Muscle of arm (tissue), 1 donor: ENCODE measurements at regions not wholly inside any gene's neighbourhood (a gene's known extent, or its start where the extent isn't known, plus 50 kb on each side); places are given as distances from the start of the nearest gene placed in this dataset.
"Not testable (repeated sequence)": the region's sequence is repeated elsewhere in the genome, so short reads cannot be mapped to it uniquely, and the experiment has no call there.

Experiments used
- DNase-seq: peaks from one replicate; pipeline ENCODE4 v3.0.0-alpha.2; 2013

GRCh38 chr13:38283346-38283745 is 66.3 kb upstream of the UFM1 start:
- no peak for DNase-seq

GRCh38 chr13:38265132-38265497 is 84.5 kb upstream of the UFM1 start:
- DNase-seq = no peak

- no peak for DNase-seq
Observed at GRCh38 chr13:38264363-38265131, 85.1 kb upstream of the UFM1 start.

GRCh38 chr13:38262211-38262610 is 87.4 kb upstream of the UFM1 start:
- no peak for DNase-seq

- DNase-seq = no peak
Observed at GRCh38 chr13:38255600-38255999, 94.1 kb upstream of the UFM1 start.

GRCh38 chr13:38239874-38240273 is 109.8 kb upstream of the UFM1 start:
- DNase-seq = no peak

- no peak for DNase-seq
Observed at GRCh38 chr13:38228322-38228721, 121.3 kb upstream of the UFM1 start.

- DNase-seq = no peak
Observed at GRCh38 chr13:38226496-38226895, 123.2 kb upstream of the UFM1 start.

- DNase-seq = peak; percentile 23
Observed at GRCh38 chr13:38223089-38223488, 126.6 kb upstream of the UFM1 start.

GRCh38 chr13:38221120-38221519 is 128.5 kb upstream of the UFM1 start:
- not testable (repeated sequence) for DNase-seq

GRCh38 chr13:38216181-38216580 is 133.5 kb upstream of the UFM1 start:
- no peak for DNase-seq

GRCh38 chr13:38213314-38213713 is 136.3 kb upstream of the UFM1 start:
- no peak for DNase-seq

- DNase-seq = no peak
Observed at GRCh38 chr13:38210928-38211596, 138.6 kb upstream of the UFM1 start.

- peak; percentile 31 for DNase-seq
Observed at GRCh38 chr13:38204556-38204955, 145.1 kb upstream of the UFM1 start.

GRCh38 chr13:38202740-38203139 is 146.9 kb upstream of the UFM1 start:
- DNase-seq = no peak

- DNase-seq = no peak
Observed at GRCh38 chr13:38191016-38191415, 158.6 kb upstream of the UFM1 start.

GRCh38 chr13:38180670-38181069 is 169.0 kb upstream of the UFM1 start:
- DNase-seq = no peak

- DNase-seq = no peak
Observed at GRCh38 chr13:38180126-38180525, 169.5 kb upstream of the UFM1 start.

GRCh38 chr13:38176664-38177063 is 173.0 kb upstream of the UFM1 start:
- DNase-seq = no peak

- no peak for DNase-seq
Observed at GRCh38 chr13:38173403-38173802, 176.2 kb upstream of the UFM1 start.

- DNase-seq = no peak
Observed at GRCh38 chr13:38167164-38167822, 182.4 kb upstream of the UFM1 start.

- no peak for DNase-seq
Observed at GRCh38 chr13:38166116-38166515, 183.5 kb upstream of the UFM1 start.

GRCh38 chr13:38160131-38160530 is 189.5 kb upstream of the UFM1 start:
- DNase-seq = no peak
